H9 (cell line): ENCODE measurements at regions not wholly inside any gene's neighbourhood (a gene's known extent, or its start where the extent isn't known, plus 50 kb on each side); places are given as distances from the start of the nearest gene placed in this dataset.

Experiments
- DNase-seq: peaks from one replicate; pipeline ENCODE4 v3.0.0-alpha.2; 2017
- H2AFZ ChIP-seq: one replicate; pipeline ENCODE4 v1.6.1; 2013; ENCODE audit warnings: mild to moderate bottlenecking, low read length, control low read depth, moderate library complexity
- H2AK5ac ChIP-seq: 2 replicates; pipeline ENCODE4 v1.6.1; 2013; ENCODE audit warnings: low read length, control low read depth, mixed read lengths; ENCODE audit not compliant: insufficient read length
- H2BK120ac ChIP-seq: one replicate; pipeline ENCODE4 v1.6.1; 2013; ENCODE audit warnings: low read depth, mild to moderate bottlenecking, low read length, control low read depth, inconsistent platforms; ENCODE audit not compliant: poor library complexity, severe bottlenecking
- H2BK12ac ChIP-seq: 2 replicates; pipeline ENCODE4 v1.6.1; 2013; ENCODE audit warnings: low read length, control low read depth, mixed read lengths, low read depth; ENCODE audit not compliant: insufficient read length
- H2BK15ac ChIP-seq: 2 replicates; pipeline ENCODE4 v1.6.1; 2013; ENCODE audit warnings: low read depth, low read length, control low read depth
- H2BK20ac ChIP-seq: one replicate; pipeline ENCODE4 v1.6.1; 2013; ENCODE audit warnings: low read depth, mild to moderate bottlenecking, low read length, control low read depth, inconsistent platforms; ENCODE audit not compliant: poor library complexity, severe bottlenecking
- H2BK5ac ChIP-seq: 2 replicates; pipeline ENCODE4 v1.6.1; 2013; ENCODE audit warnings: low read length, control low read depth, mixed read lengths; ENCODE audit not compliant: insufficient read length
- H3K14ac ChIP-seq: 2 replicates; pipeline ENCODE4 v1.6.1; 2013; ENCODE audit warnings: low read length, control low read depth; ENCODE audit not compliant: insufficient read depth
- H3K18ac ChIP-seq: 2 replicates; pipeline ENCODE4 v1.6.1; 2013; ENCODE audit warnings: low read depth, mild to moderate bottlenecking, mixed read lengths, low read length, control low read depth; ENCODE audit not compliant: insufficient read length
- H3K23ac ChIP-seq: 2 replicates; pipeline ENCODE4 v1.6.1; 2013; ENCODE audit warnings: low read length, control low read depth, mixed read lengths, low read depth; ENCODE audit not compliant: insufficient read length
- H3K23me2 ChIP-seq: 2 replicates; pipeline ENCODE4 v1.6.1; 2013; ENCODE audit warnings: low read depth, mild to moderate bottlenecking, mixed read lengths, low read length, control low read depth; ENCODE audit not compliant: insufficient read length, poor library complexity, severe bottlenecking
- H3K27ac ChIP-seq: 2 replicates; pipeline ENCODE4 v1.5.1; 2013; ENCODE audit warnings: low read length, control low read depth, mixed read lengths, low read depth; ENCODE audit not compliant: insufficient read length
- H3K27me3 ChIP-seq: 2 replicates; pipeline ENCODE4 v1.6.1; 2013; ENCODE audit warnings: low read length, control low read depth, inconsistent platforms; ENCODE audit not compliant: insufficient read depth
- H3K4ac ChIP-seq: 2 replicates; pipeline ENCODE4 v1.6.1; 2013; ENCODE audit warnings: low read depth, mild to moderate bottlenecking, control low read depth, inconsistent platforms, low read length, moderate library complexity
- H3K4me1 ChIP-seq: 2 replicates; pipeline ENCODE4 v1.6.1; 2013; ENCODE audit warnings: low read length, control low read depth, inconsistent platforms; ENCODE audit not compliant: insufficient read depth
- H3K4me2 ChIP-seq: 2 replicates; pipeline ENCODE4 v1.6.1; 2013; ENCODE audit warnings: low read length, control low read depth, mixed read lengths; ENCODE audit not compliant: insufficient read length, insufficient read depth
- H3K56ac ChIP-seq: 2 replicates; pipeline ENCODE4 v1.6.1; 2013; ENCODE audit warnings: low read depth, mild to moderate bottlenecking, mixed read lengths, low read length, control low read depth; ENCODE audit not compliant: insufficient read length
- H3K79me1 ChIP-seq: 2 replicates; pipeline ENCODE4 v1.6.1; 2013; ENCODE audit warnings: low read depth, mild to moderate bottlenecking, moderate library complexity, low read length, control low read depth, inconsistent platforms; ENCODE audit not compliant: insufficient read depth, poor library complexity, severe bottlenecking
- H3K79me2 ChIP-seq: 2 replicates; pipeline ENCODE4 v1.6.1; 2013; ENCODE audit warnings: low read length, control low read depth, inconsistent platforms; ENCODE audit not compliant: insufficient read depth
- H3K9ac ChIP-seq: 2 replicates; pipeline ENCODE4 v1.6.1; 2013; ENCODE audit warnings: low read length, control low read depth, mixed read lengths; ENCODE audit not compliant: insufficient read length; ENCODE audit errors: extremely low read depth
- H3K9me3 ChIP-seq: one replicate; pipeline ENCODE4 v1.6.1; 2013; ENCODE audit warnings: low read depth, low read length, inconsistent platforms; ENCODE audit not compliant: control insufficient read depth
- H3T11ph ChIP-seq: one replicate; pipeline ENCODE4 v1.6.1; 2013; ENCODE audit warnings: mild to moderate bottlenecking, low read length, control low read depth, inconsistent platforms
- H4K20me1 ChIP-seq: one replicate; pipeline ENCODE4 v1.6.1; 2013; ENCODE audit not compliant: control insufficient read depth, insufficient read length, insufficient read depth
- H4K5ac ChIP-seq: 2 replicates; pipeline ENCODE4 v1.6.1; 2013; ENCODE audit warnings: low read depth, mild to moderate bottlenecking, mixed read lengths, low read length, control low read depth; ENCODE audit not compliant: insufficient read length
- H4K8ac ChIP-seq: replicated peaks from 2 replicates; pipeline ENCODE4 v1.6.1; 2013; ENCODE audit warnings: low read length, control low read depth, mixed read lengths, low read depth; ENCODE audit not compliant: insufficient read length
- H4K91ac ChIP-seq: 2 replicates; pipeline ENCODE4 v1.6.1; 2013; ENCODE audit warnings: low read depth, mild to moderate bottlenecking, moderate library complexity, mixed read lengths, low read length, control low read depth; ENCODE audit not compliant: insufficient read length
- H3K27ac Mint-ChIP-seq, 3 experiments: 2 replicates in 2 of 3; 3 replicates in 1 of 3; pipeline ENCODE4 v1.8.0; 2020 to 2021; ENCODE audit warnings: mixed read lengths in 3 of 3, mild to moderate bottlenecking in 1 of 3, moderate library complexity in 1 of 3
- H3K27me3 Mint-ChIP-seq: 2 replicates; pipeline ENCODE4 v1.8.0; 2021; ENCODE audit warnings: low read depth, mild to moderate bottlenecking, moderate library complexity, mixed read lengths
- H3K36me3 Mint-ChIP-seq, 3 experiments: 2 replicates in 2 of 3; 3 replicates in 1 of 3; pipeline ENCODE4 v1.8.0; 2020 to 2021; ENCODE audit warnings: low read depth in 3 of 3, mixed read lengths in 3 of 3; ENCODE audit not compliant: insufficient read depth in 1 of 3
- H3K4me1 Mint-ChIP-seq, 2 experiments: 2 replicates each; pipeline ENCODE4 v1.8.0; 2020; ENCODE audit warnings: mixed read lengths in 2 of 2
- H3K4me3 Mint-ChIP-seq, 2 experiments: 2 replicates in 1 of 2; 3 replicates in 1 of 2; pipeline ENCODE4 v1.8.0; 2020 to 2021; ENCODE audit warnings: mild to moderate bottlenecking in 2 of 2, mixed read lengths in 2 of 2, moderate library complexity in 1 of 2
- H3K9me3 Mint-ChIP-seq, 2 experiments: 2 replicates in 1 of 2; 3 replicates in 1 of 2; pipeline ENCODE4 v1.8.0; 2020; ENCODE audit warnings: mild to moderate bottlenecking in 2 of 2, mixed read lengths in 2 of 2, moderate library complexity in 1 of 2
- WGBS: extraction: QIAGEN DNeasy Blood & Tissue Kit; methylation state at CpG from one replicate; pipeline ENCODE4 v1.1.7; 2013; ENCODE audit warnings: missing lambda C conversion rate, low lambda C conversion rate, mixed read lengths; ENCODE audit not compliant: insufficient read length; ENCODE audit errors: extremely low coverage; 5-methylcytosine and 5-hydroxymethylcytosine counted together
- TF ChIP-seq, protein P1 (sequence below): fragments of 200-600 bp; sonication (generic); conservative IDR thresholded peaks from 3 replicates; pipeline ENCODE4 v1.8.0; 2021; ENCODE audit warnings: antibody characterized with exemption, mild to moderate bottlenecking

DNA sequence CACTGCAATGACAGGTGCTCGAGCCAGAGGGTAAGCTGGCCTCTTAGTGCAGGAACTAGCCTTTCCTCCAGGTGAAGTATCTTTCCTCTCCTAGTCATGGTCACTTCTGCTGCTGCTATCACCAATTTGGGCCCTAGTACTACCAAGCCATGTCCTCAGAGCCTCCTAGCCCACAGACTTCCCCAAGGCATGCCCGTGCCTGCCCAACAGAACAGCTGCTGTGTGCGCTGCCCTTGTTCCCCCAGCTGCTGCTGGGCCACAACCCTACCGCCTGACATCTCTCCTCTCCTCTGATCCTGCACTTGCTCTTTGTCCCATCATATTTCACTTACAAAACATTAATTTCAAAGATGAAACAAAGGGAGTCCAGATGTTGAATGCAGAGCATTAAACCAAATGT, 168.5 kb upstream of the FREM2 start:
- no peak overlapping the region for H3K56ac ChIP-seq
- no peak overlapping the region for H3K27ac ChIP-seq
- no CpG with 5 or more reads among the region's 4 CpGs for WGBS
- no peak overlapping the region for H2BK20ac ChIP-seq
- no peaks in the 10 kb centered on the region for H3K9me3 ChIP-seq
- H2AFZ ChIP-seq = no peak overlapping the region
- H3K18ac ChIP-seq = no peak overlapping the region
- no peak overlapping the region for H2BK12ac ChIP-seq
- H3K79me1 ChIP-seq = no peaks in the 10 kb centered on the region
- no peak overlapping the region for H4K91ac ChIP-seq
- peaks cover 12% of the 10 kb centered on the region; the same call in 1 of the 2 replicates for H3K4me1 ChIP-seq
- DNase-seq = no peak
- H2AK5ac ChIP-seq = no peak overlapping the region
- no peak overlapping the region for H2BK15ac ChIP-seq
- Mint-ChIP-seq H3K9me3 (peaks cover 3 to 11% of the 10 kb centered on the region in 2 experiments; a peak in 4 of 5 replicates), H3K27me3 (no peaks in the 10 kb centered on the region), H3K36me3 (peaks cover 0 to 9% (median 7%) of the 10 kb centered on the region in 3 experiments; a peak in 6 of 7 replicates), H3K4me3 (no peak overlapping the region), H3K4me1 (peaks cover 22 to 32% of the 10 kb centered on the region in 2 experiments), H3K27ac (peak overlapping the region; percentile 58 to 90 (median 84); a peak in 5 of 7 replicates)
- no peak overlapping the region for H3K4me2 ChIP-seq
- no peak overlapping the region for H3K4ac ChIP-seq
- H2BK5ac ChIP-seq = no peak overlapping the region
- H3K14ac ChIP-seq = 0 out of 2 replicates have a peak overlapping the region, but pooled peaks have one; percentile 25
- TF ChIP-seq, protein P1, sequence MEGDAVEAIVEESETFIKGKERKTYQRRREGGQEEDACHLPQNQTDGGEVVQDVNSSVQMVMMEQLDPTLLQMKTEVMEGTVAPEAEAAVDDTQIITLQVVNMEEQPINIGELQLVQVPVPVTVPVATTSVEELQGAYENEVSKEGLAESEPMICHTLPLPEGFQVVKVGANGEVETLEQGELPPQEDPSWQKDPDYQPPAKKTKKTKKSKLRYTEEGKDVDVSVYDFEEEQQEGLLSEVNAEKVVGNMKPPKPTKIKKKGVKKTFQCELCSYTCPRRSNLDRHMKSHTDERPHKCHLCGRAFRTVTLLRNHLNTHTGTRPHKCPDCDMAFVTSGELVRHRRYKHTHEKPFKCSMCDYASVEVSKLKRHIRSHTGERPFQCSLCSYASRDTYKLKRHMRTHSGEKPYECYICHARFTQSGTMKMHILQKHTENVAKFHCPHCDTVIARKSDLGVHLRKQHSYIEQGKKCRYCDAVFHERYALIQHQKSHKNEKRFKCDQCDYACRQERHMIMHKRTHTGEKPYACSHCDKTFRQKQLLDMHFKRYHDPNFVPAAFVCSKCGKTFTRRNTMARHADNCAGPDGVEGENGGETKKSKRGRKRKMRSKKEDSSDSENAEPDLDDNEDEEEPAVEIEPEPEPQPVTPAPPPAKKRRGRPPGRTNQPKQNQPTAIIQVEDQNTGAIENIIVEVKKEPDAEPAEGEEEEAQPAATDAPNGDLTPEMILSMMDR = no peak
- no peak overlapping the region for H4K5ac ChIP-seq
- no peak overlapping the region for H4K8ac ChIP-seq
- no peaks in the 10 kb centered on the region for H4K20me1 ChIP-seq
- no peak overlapping the region for H2BK120ac ChIP-seq
- H3T11ph ChIP-seq = no peak overlapping the region
- H3K79me2 ChIP-seq = no peaks in the 10 kb centered on the region
- no peak overlapping the region for H3K23ac ChIP-seq
- no peak overlapping the region for H3K9ac ChIP-seq
- no peaks in the 10 kb centered on the region for H3K27me3 ChIP-seq
- H3K23me2 ChIP-seq = no peaks in the 10 kb centered on the region
